Mucosa of descending colon (tissue), 3 donors: ENCODE measurements at regions not wholly inside any gene's neighbourhood (a gene's known extent, or its start where the extent isn't known, plus 50 kb on each side); places are given as distances from the start of the nearest gene placed in this dataset.
A peak's percentile ranks its signal among the peaks of the same experiment; 100 is the strongest.
"Not testable (repeated sequence)": the region's sequence is repeated elsewhere in the genome, so short reads cannot be mapped to it uniquely, and the experiment has no call there.

Source experiments
- ATAC-seq: fragments of 200-7000 bp; cut with Tn5 transposase; one replicate; pipeline ENCODE4 v1.9.1; 2020; ENCODE audit warnings: mild to moderate bottlenecking, moderate library complexity
- DNase-seq, 3 donors: peaks; one replicate each; pipeline ENCODE4 v3.0.0-alpha.2; 2020
- H3K36me3 ChIP-seq: fragments of 200-600 bp; one replicate; pipeline ENCODE4 v1.8.0; 2021; ENCODE audit warnings: low read depth, mild to moderate bottlenecking
- H3K4me1 ChIP-seq: fragments of 200-600 bp; one replicate; pipeline ENCODE4 v1.8.0; 2021; ENCODE audit warnings: low read depth, mild to moderate bottlenecking
- H3K4me3 ChIP-seq: fragments of 200-600 bp; one replicate; pipeline ENCODE4 v1.8.0; 2021; ENCODE audit warnings: mild to moderate bottlenecking
- H3K9me3 ChIP-seq: fragments of 200-600 bp; one replicate; pipeline ENCODE4 v1.8.0; 2021; ENCODE audit warnings: mild to moderate bottlenecking
- CTCF ChIP-seq: fragments of 200-600 bp; IDR thresholded peaks from one replicate; pipeline ENCODE4 v1.8.0; 2022; ENCODE audit warnings: antibody characterized with exemption, mild to moderate bottlenecking
- intact Hi-C, 2 donors: fragments of 100-400 bp; cut with DNase I in 1 of 2; cut with micrococcal nuclease in 1 of 2; formaldehyde crosslinking; loops; one replicate each; pipeline versions ENCODE4 v1.11.0 to v1.11.1; 2022; cut with DNase I, micrococcal nuclease
- donor health status: DM: no; HTN: no; CAD: no; lungs with moderate emphysema.
- donor health status: DM: no; HTN: no; CAD: no.
- donor health status: DM: no; HTN: yes; CAD: no.

- intact Hi-C loops = no loop called here
These were observed 804.9 kb upstream of the NXPH2 start for GRCh38 chr2:139585101-139585500.

GRCh38 chr2:139574371-139574770, 794.2 kb upstream of the NXPH2 start:
- Histone ChIP-seq H3K9me3 (no peaks in the 10 kb centered on the region), H3K36me3 (no peaks in the 10 kb centered on the region), H3K4me1 (no peaks in the 10 kb centered on the region), H3K4me3 (no peak overlapping the region)
- DNase-seq (no peak), ATAC-seq (no peak)
- TF ChIP-seq CTCF = no peak
- intact Hi-C loops = no loop called here

More at GRCh38 chr2:139585101-139585500, 804.9 kb upstream of the NXPH2 start:
- no peak for ATAC-seq
- Histone ChIP-seq H3K9me3 (no peaks in the 10 kb centered on the region), H3K4me3 (no peak overlapping the region), H3K36me3 (no peaks in the 10 kb centered on the region), H3K4me1 (no peaks in the 10 kb centered on the region)
- no peak for DNase-seq
- no peak for TF ChIP-seq CTCF

GRCh38 chr2:139556789-139557188, 776.6 kb upstream of the NXPH2 start:
- no peak for TF ChIP-seq CTCF
- Histone ChIP-seq H3K9me3 (no peaks in the 10 kb centered on the region), H3K4me3 (no peak overlapping the region), H3K4me1 (no peaks in the 10 kb centered on the region), H3K36me3 (no peaks in the 10 kb centered on the region)
- intact Hi-C loops = no loop called here
- no peak for DNase-seq
- no peak for ATAC-seq

- intact Hi-C loops = no loop called here
- peak; percentile 47 for ATAC-seq
- TF ChIP-seq CTCF = no peak
These were observed 770.7 kb upstream of the NXPH2 start for GRCh38 chr2:139550873-139551272.

GRCh38 chr2:139550341-139550740, 770.2 kb upstream of the NXPH2 start:
- TF ChIP-seq CTCF = no peak
- intact Hi-C loops = no loop called here
- Histone ChIP-seq H3K9me3 (no peaks in the 10 kb centered on the region), H3K36me3 (no peaks in the 10 kb centered on the region), H3K4me1 (no peaks in the 10 kb centered on the region), H3K4me3 (no peak overlapping the region)
- ATAC-seq (no peak), DNase-seq (no peak)

More at GRCh38 chr2:139550873-139551272, 770.7 kb upstream of the NXPH2 start:
- H3K4me1 ChIP-seq = no peaks in the 10 kb centered on the region
- no peak overlapping the region for H3K4me3 ChIP-seq
- no peak for DNase-seq
- H3K36me3 ChIP-seq = no peaks in the 10 kb centered on the region
- no peaks in the 10 kb centered on the region for H3K9me3 ChIP-seq

GRCh38 chr2:139544186-139544851, 764.1 kb upstream of the NXPH2 start:
- H3K36me3 ChIP-seq = no peaks in the 10 kb centered on the region
- no peaks in the 10 kb centered on the region for H3K4me1 ChIP-seq
- no peak overlapping the region for H3K4me3 ChIP-seq
- no peak for TF ChIP-seq CTCF
- ATAC-seq (no peak), DNase-seq (no peak)
- intact Hi-C loops = no loop called here
- no peaks in the 10 kb centered on the region for H3K9me3 ChIP-seq

- H3K9me3 ChIP-seq, H3K36me3 ChIP-seq, H3K4me3 ChIP-seq, intact Hi-C loops, DNase-seq, ATAC-seq, H3K4me1 ChIP-seq: not testable (repeated sequence)
These were observed 758.3 kb upstream of the NXPH2 start for GRCh38 chr2:139538332-139539020.
